Heart right ventricle (tissue), 16 donors: ENCODE measurements at regions not wholly inside any gene's neighbourhood (a gene's known extent, or its start where the extent isn't known, plus 50 kb on each side); places are given as distances from the start of the nearest gene placed in this dataset.

Experiments used
- ATAC-seq, 8 donors: fragments of 200-7000 bp; cut with Tn5 transposase; one replicate each; pipeline ENCODE4 v1.9.1; 2020; ENCODE audit warnings: mild to moderate bottlenecking in 8 of 8, moderate library complexity in 8 of 8, moderate number of reproducible peaks in 1 of 8
- DNase-seq, 2 donors: peaks; one replicate each; pipeline ENCODE4 v3.0.0-alpha.2; 2020
- H3K27ac ChIP-seq, 10 donors: fragments of 200-600 bp; sonication (generic) in 2 of 10; one replicate each; pipeline versions ENCODE4 v1.5.0 to v1.8.0; 2020 to 2022; ENCODE audit warnings: mild to moderate bottlenecking in 3 of 10
- H3K27me3 ChIP-seq, 7 donors: fragments of 200-600 bp; one replicate each; pipeline ENCODE4 v1.8.0; 2021 to 2022; ENCODE audit warnings: mild to moderate bottlenecking in 2 of 7
- H3K36me3 ChIP-seq, 9 donors: fragments of 200-600 bp; sonication (generic) in 1 of 9; one replicate each; pipeline versions ENCODE4 v1.5.0 to v1.8.0; 2020 to 2022; ENCODE audit warnings: mild to moderate bottlenecking in 2 of 9
- H3K4me1 ChIP-seq, 9 donors: fragments of 200-600 bp; sonication (generic) in 1 of 9; one replicate each; pipeline versions ENCODE4 v1.5.0 to v1.8.0; 2020 to 2022; ENCODE audit warnings: mild to moderate bottlenecking in 4 of 9
- H3K4me3 ChIP-seq, 10 donors: fragments of 200-600 bp; sonication (generic) in 2 of 10; one replicate each; pipeline versions ENCODE4 v1.5.0 to v1.8.0; 2020 to 2022; ENCODE audit warnings: mild to moderate bottlenecking in 7 of 10, moderate library complexity in 2 of 10
- H3K9me3 ChIP-seq, 11 donors: fragments of 200-600 bp in 10 of 11; sonication (generic) in 2 of 11; one replicate each; pipeline versions ENCODE4 v1.5.0 to v1.8.0; 2013 to 2022; ENCODE audit warnings: mild to moderate bottlenecking in 2 of 11, control low read depth in 1 of 11, moderate library complexity in 1 of 11
- CTCF ChIP-seq, 9 donors: fragments of 200-600 bp; sonication (generic) in 2 of 9; IDR thresholded peaks; one replicate each; pipeline versions ENCODE4 v1.5.0 to v1.8.0; 2021 to 2022; ENCODE audit warnings: antibody characterized with exemption in 9 of 9, mild to moderate bottlenecking in 5 of 9, moderate library complexity in 1 of 9
- WGBS, 2 donors: extraction: QIAGEN DNeasy Blood & Tissue Kit; methylation state at CpG; one replicate each; pipeline ENCODE4 v1.1.7; 2013; ENCODE audit warnings: inconsistent platforms in 1 of 2; 5-methylcytosine and 5-hydroxymethylcytosine counted together
- intact Hi-C, 10 donors: fragments of 100-400 bp; cut with DNase I; formaldehyde crosslinking; loops; one replicate each; pipeline versions ENCODE4 v1.11.1 to v1.14.2; 2022
- donor health status: Arrhythmogenic right ventricular cardiomyopathy.
- donor health status: ischemic (EF 13 %, LVEDD 7.1; RV severe dilation, severe dysfunction).
- donor health status: healthy with polysubstance abuse.
- donor health status: DM: no; HTN: yes; CAD: no.
- donor health status: DM: no; HTN: no; CAD: no.
- donor health status: ischemic (EF 25% LVEDD 6.9; RV normal size, moderate dysfunction).
- donor health status: ischemic (EF 25% LVEDD 5.7; RV mildly dilated, moderate dysfunction).
- donor health status: healthy.
- donor health status: DM: yes; HTN: yes; CAD: no.
- donor health status: Ischemic cardiomyopathy.
- donor health status: ischemic (EF 35%, LVEDD 5.7; RV mildly dilated, moderate dysfunction).
- donor health status: nonischemic (EF 11% LVEDD 7.7; RV severe dilation, severe dysfunction).
- donor health status: DM: yes; HTN: yes; CAD: no.
- donor health status: PGD.
- donor health status: ischemic (EF 29% LVEDD 5.4; RV normal size, mild dysfunction).
- donor health status: nonischemic (EF 23%, LVEDD 6.1; RV moderate dilation, normal function).

DNA sequence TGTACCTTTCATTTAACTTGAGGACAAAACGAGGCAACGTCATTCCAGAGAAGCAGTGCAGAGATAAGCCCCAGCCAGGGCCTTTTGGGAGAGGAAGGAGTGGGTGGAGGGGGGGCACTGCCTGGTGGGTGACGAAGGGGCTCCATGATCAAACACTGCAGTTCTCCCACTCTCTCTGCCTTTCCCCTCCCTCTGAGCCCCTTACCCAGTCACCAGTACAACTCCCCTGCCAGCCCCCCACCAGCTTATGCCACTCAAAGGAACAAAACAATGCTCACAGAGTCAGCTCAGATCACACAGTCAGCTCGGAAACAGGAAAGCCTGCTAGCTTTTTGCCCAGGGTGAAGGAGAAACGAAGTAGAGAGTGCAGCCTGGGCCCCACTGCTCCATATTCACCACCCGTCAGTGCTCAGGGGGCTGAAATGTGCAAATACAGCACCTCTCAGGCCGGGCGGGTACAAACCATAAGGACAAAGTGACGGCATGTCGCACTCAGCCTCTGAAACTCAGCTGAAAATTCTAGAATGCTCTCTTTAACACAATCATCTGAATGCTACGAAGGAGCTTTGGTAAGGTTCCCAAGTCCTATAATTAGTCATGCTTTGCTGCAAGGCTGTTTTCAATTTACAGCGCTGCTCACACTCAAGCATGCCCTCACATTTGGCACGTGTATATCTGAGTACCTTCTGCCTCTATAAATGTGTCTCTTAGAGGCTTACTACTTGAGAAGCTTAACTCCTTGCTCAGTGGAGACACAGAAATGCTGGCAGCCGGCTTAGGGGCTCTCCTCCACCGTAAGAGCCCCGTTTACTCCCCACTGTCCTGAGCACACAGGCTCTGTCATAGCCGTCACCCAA, 65.8 kb upstream of the RAB4A start:
- TF ChIP-seq CTCF (IDR thresholded peaks at IDR 0.05): no peak
- intact Hi-C loops: no loop called here
- ATAC-seq: peak; percentile 28 to 81 (median 74)
- Histone ChIP-seq H3K27me3 (no peaks in the 10 kb centered on the region), H3K9me3 (no peaks in the 10 kb centered on the region), H3K4me3 (no peak overlapping the region), H3K4me1 (peaks cover 3 to 22% (median 14%) of the 10 kb centered on the region in 9 donors), H3K27ac (peak overlapping the region in 9 of 10 donors; percentile 17 to 68 (median 38)), H3K36me3 (no peaks in the 10 kb centered on the region)
- DNase-seq: no peak
- 39 to 42% methylated on average over 17 of the region's 17 CpGs for WGBS, 2 donors

DNA sequence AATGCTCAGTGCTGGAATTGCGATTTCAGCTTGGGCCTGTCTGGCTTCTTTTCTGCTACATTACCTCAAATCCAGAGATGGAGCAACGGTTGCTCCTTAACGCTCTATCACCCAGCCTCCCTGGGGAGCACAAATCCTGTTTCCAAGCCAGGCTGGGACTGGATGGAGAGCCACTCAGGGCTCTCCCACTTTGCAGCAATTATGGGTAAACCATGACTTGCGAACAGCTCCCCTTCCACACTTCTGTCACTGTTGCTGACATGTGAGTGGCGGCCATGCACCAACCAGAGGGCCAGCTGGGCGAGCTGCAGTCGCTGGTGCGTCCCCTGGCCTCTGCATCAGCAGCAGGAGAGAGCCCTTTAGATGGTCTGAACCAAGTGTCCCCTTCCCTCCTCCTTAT, 65.1 kb upstream of the RAB4A start:
- Histone ChIP-seq H3K4me3 (no peak overlapping the region), H3K27me3 (no peaks in the 10 kb centered on the region), H3K9me3 (no peaks in the 10 kb centered on the region), H3K4me1 (peaks cover 3 to 18% (median 14%) of the 10 kb centered on the region in 9 donors), H3K27ac (peak overlapping the region in 3 of 10 donors; percentile 38 to 68 (median 59)), H3K36me3 (no peaks in the 10 kb centered on the region)
- intact Hi-C loops: no loop called here
- no peak for TF ChIP-seq CTCF (IDR thresholded peaks at IDR 0.05)
- no peak for DNase-seq
- WGBS, 2 donors: 81 to 85% methylated on average over 8 of the region's 8 CpGs
- peak in 1 of 8 donors; percentile 29 for ATAC-seq

- H3K27ac ChIP-seq: no peak overlapping the region
- ATAC-seq: no peak
- no peaks in the 10 kb centered on the region for H3K9me3 ChIP-seq
- no peak for DNase-seq
- peaks cover 3 to 18% (median 14%) of the 10 kb centered on the region in 9 donors for H3K4me1 ChIP-seq
- H3K27me3 ChIP-seq: no peaks in the 10 kb centered on the region
- intact Hi-C loops: no loop called here
- H3K4me3 ChIP-seq: no peak overlapping the region
- 84 to 95% methylated on average over 3 of the region's 3 CpGs for WGBS, 2 donors
- TF ChIP-seq CTCF (IDR thresholded peaks at IDR 0.05): no peak
- no peaks in the 10 kb centered on the region for H3K36me3 ChIP-seq
Observed at GRCh38 chr1:229207916-229208315, 63.0 kb upstream of the RAB4A start.

GRCh38 chr1:229208481-229208880, 62.4 kb upstream of the RAB4A start:
- Histone ChIP-seq H3K4me3 (no peak overlapping the region), H3K27me3 (no peaks in the 10 kb centered on the region), H3K4me1 (peaks cover 3 to 18% (median 14%) of the 10 kb centered on the region in 9 donors), H3K9me3 (no peaks in the 10 kb centered on the region), H3K36me3 (no peaks in the 10 kb centered on the region), H3K27ac (no peak overlapping the region)
- no peak for TF ChIP-seq CTCF (IDR thresholded peaks at IDR 0.05)
- 73 to 90% methylated on average over 3 of the region's 3 CpGs for WGBS, 2 donors
- ATAC-seq (no peak), DNase-seq (no peak)
- intact Hi-C loops: no loop called here
